Tongue (tissue), 1 donor: ENCODE measurements at regions not wholly inside any gene's neighbourhood (a gene's known extent, or its start where the extent isn't known, plus 50 kb on each side); places are given as distances from the start of the nearest gene placed in this dataset.
"Not testable (repeated sequence)": the region's sequence is repeated elsewhere in the genome, so short reads cannot be mapped to it uniquely, and the experiment has no call there.

Experiments used
- DNase-seq: peaks from one replicate; pipeline ENCODE4 v3.0.0-alpha.2; 2015

- no peak for DNase-seq
These were observed 83.6 kb upstream of the EPHB3 start for GRCh38 chr3:184477940-184478339.

GRCh38 chr3:184479426-184480126 is 82.0 kb upstream of the EPHB3 start:
- DNase-seq: no peak

DNA sequence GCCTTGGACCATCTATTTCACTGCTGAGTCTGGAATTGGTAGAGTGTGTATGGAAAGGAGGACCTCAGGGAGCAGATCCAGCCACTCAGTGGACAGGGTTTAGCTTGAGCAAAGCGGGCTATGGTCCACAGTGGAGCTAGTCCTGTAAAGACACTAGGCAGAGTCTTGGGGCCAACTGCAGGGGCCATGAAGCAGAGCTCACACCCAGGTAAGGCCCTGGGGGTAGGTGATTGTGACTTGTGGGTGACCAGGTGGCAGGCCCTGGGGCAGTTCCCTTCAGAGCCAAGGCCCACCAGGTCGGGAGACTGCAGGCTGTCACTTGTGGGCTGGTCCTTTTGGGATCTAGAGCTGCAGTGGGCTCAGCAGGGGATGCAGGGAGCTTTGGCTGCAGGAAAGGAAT is 80.8 kb upstream of the EPHB3 start:
- DNase-seq: no peak

- DNase-seq: no peak
These were observed 79.5 kb upstream of the EPHB3 start for GRCh38 chr3:184481984-184482671.

DNA sequence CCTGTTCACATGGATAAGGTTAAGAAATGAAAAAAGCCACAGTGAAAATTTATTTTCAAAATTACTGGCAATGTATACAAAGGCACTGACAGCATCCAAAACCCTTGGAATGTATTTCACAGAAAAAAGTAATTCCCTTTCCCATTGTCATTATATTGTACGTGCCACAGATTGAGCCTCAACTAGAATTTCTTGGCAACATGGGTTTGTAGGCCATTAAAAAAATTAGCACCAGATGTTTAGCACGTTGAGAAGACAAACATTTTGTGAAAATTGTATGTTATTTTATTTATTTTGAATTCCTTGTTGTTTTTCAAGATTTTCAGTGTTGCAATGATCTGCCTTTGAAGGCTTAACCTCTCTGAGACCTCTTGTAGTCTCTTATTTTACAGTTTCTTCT is 76.3 kb upstream of the EPHB3 start:
- DNase-seq: peak; percentile 45

- DNase-seq: no peak
These were observed 75.7 kb upstream of the EPHB3 start for GRCh38 chr3:184485906-184486305.

DNA sequence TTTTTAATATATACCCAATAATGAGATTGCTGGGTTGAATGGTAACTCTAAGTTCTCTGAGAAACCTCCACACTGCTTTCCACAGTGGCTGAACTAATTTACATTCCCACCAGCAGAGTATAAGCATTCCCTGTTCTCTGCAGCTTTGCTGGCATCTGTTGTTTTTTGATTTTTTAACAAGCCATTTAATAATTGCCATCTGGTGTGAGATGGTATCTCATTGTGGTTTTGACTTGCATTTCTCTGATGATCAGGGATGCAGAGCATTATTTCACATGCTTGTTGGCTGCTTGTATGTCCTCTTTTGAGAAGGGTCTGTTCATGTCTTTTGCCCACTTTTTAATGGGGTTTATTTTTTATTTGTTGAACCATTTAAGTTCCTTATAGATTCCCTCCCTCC is 75.0 kb upstream of the EPHB3 start:
- DNase-seq: no peak

GRCh38 chr3:184488577-184488976 is 73.0 kb upstream of the EPHB3 start:
- no peak for DNase-seq

DNA sequence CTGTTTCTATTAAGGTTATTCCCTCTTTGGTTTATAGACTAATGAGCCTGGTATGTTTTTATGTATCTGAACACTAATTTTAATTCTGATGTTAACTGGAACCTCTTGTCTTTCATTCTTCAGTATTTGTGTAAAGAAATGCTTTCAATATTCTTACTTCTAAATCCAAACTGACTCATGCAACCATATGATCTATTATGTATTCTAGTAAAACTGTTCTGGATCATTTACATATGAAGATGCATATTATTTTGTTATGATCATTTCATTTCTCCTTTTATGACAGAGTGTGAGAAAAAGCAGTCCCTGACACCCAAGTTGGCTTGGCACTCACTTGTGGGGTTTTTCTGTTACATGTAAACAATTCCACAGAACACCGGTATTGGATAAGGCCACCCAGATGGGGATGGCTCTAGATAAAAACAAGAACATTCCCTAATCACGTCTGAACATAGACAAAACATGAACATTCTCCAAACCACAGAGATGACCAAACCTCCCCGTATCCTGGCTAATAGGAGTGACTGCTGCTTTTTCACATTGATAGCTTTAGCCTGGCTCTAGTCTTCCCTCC is 72.2 kb upstream of the EPHB3 start:
- DNase-seq: peak; percentile 33

GRCh38 chr3:184491011-184491576 is 70.5 kb upstream of the EPHB3 start:
- DNase-seq: no peak

DNA sequence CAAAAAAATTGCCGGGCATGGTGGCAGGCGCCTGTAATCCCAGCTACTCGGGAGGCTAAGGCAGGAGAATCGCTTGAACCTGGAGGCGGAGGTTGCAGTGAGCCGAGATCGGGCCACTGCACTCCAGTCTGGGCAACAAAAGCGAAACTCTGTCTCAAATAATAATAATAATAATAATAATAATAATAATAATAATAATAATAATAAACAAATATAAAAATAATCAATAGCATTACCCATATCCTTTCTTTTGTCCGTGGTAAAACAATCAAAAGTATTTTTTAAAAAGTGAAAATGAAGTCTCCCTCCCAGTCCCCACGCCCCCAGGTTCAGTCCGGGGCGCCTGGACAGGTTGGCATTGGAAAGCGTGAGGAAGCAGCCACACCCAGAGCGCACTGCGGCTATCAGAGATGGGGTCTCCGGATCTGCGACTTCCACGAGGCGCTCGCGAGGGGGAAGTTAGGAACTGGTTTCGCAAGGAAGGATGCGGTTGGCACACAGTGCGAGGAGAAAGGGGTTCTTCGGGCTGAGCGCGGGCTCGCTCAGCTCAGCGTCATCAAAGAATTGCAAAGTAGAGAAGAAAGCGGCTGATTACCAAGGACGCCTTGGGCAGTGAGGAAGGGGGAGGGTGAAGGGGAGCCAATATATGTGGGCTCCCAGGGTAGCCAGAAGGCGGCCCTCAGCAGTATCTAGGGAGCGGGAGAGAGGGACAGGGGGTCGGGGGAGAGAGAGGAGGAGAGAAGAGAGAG is 69.5 kb upstream of the EPHB3 start:
- no peak for DNase-seq

DNA sequence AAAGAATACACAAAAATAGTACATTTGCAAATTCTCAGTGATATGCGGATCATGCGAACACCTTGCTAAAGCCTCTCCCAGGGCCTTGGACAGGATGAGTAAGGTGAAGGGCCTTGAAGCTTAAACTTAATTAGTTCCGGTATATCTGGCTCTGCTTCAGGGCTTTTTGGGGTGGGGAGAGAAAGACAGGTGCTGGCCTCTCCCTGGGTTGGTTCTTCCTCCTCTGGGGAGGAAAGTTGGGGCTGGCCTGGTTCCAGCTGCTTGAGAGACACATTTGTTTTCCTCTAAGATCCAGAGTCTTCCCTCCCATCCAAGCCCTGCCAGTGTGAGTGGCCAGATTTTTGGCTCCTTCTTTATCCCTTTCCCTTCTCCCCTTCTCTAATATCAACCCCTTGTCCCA is 64.7 kb upstream of the EPHB3 start:
- DNase-seq: peak; percentile 52

GRCh38 chr3:184497804-184498203 is 63.8 kb upstream of the EPHB3 start:
- DNase-seq: no peak

GRCh38 chr3:184498986-184499606 is 62.5 kb upstream of the EPHB3 start:
- no peak for DNase-seq

- no peak for DNase-seq
These were observed 61.2 kb upstream of the EPHB3 start for GRCh38 chr3:184500344-184500923.

GRCh38 chr3:184502123-184502667 is 59.4 kb upstream of the EPHB3 start:
- DNase-seq: no peak

- DNase-seq: not testable (repeated sequence)
These were observed 58.7 kb upstream of the EPHB3 start for GRCh38 chr3:184502841-184503240.

GRCh38 chr3:184503647-184504046 is 57.9 kb upstream of the EPHB3 start:
- no peak for DNase-seq

- peak; percentile 81 for DNase-seq
These were observed 56.3 kb upstream of the EPHB3 start for GRCh38 chr3:184505076-184505878.

DNA sequence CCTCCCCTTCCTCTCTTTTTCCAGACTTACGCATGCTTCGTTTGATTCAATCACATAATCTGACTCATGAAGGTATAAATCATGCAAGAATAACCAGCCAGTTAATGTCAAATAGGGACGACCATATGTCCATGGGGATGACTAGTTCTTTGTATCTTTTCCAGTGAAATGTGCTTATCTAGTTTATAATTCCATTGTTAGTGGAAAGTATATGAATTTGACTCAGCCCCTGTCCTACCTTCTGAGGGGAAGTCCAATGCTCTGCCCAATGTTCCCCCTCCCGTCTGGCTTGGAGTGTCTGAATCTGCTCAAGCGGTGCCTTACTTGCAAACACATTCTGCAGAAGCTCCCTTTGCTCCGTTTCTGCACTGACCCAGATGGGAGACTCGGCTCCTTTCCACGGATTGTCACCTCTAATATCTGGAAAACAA is 55.0 kb upstream of the EPHB3 start:
- DNase-seq: peak; percentile 52

GRCh38 chr3:184508938-184509337 is 52.6 kb upstream of the EPHB3 start:
- no peak for DNase-seq
